ENCODE measurements at regions not wholly inside any gene's neighbourhood (a gene's known extent, or its start where the extent isn't known, plus 50 kb on each side); places are given as distances from the start of the nearest gene placed in this dataset.

GRCh38 chr5:170176916-170177315 is 55.9 kb upstream of the C5orf58 start:
- TF ChIP-seq GATA2 (IDR thresholded peaks at IDR 0.05; ENCODE audit: low read depth, low read length) (no peak), GATA3 (IDR thresholded peaks at IDR 0.05; ENCODE audit: low read depth, low read length) (no peak)
